Calu3 (cell line): ENCODE measurements at regions not wholly inside any gene's neighbourhood (a gene's known extent, or its start where the extent isn't known, plus 50 kb on each side); places are given as distances from the start of the nearest gene placed in this dataset.
"Not testable (repeated sequence)": the region's sequence is repeated elsewhere in the genome, so short reads cannot be mapped to it uniquely, and the experiment has no call there.

Experiments
- BruUV-seq: library from RNA; stranded (reverse); fragments of 400-500 nt; replicated peaks from 2 replicates; lab custom pipeline; 2021; lab: Mats Ljungman, UMichigan
- CTCF ChIA-PET: fragments of 300-600 bp; sonication (Branson Sonifier 250); formaldehyde crosslinking; loops from one replicate; lab custom pipeline; 2022; ENCODE audit warnings: antibody characterized with exemption; lab: Charles Lee
- DNase-seq: peaks from one replicate; pipeline ENCODE4 v3.0.0; 2022
- H3K27ac Mint-ChIP-seq: one replicate; pipeline ENCODE4 v1.8.0; 2022; ENCODE audit warnings: mixed read lengths; ENCODE audit not compliant: unreplicated experiment
- H3K27me3 Mint-ChIP-seq: one replicate; pipeline ENCODE4 v1.8.0; 2022; ENCODE audit warnings: mixed read lengths; ENCODE audit not compliant: unreplicated experiment
- H3K36me3 Mint-ChIP-seq: one replicate; pipeline ENCODE4 v1.8.0; 2022; ENCODE audit warnings: mild to moderate bottlenecking, moderate library complexity, mixed read lengths; ENCODE audit not compliant: insufficient read depth, unreplicated experiment
- H3K4me1 Mint-ChIP-seq: one replicate; pipeline ENCODE4 v1.8.0; 2022; ENCODE audit warnings: mild to moderate bottlenecking, low read depth, mixed read lengths; ENCODE audit not compliant: unreplicated experiment
- H3K4me3 Mint-ChIP-seq: one replicate; pipeline ENCODE4 v1.8.0; 2022; ENCODE audit warnings: mild to moderate bottlenecking, low read depth, moderate library complexity, mixed read lengths; ENCODE audit not compliant: unreplicated experiment
- H3K9me3 Mint-ChIP-seq: one replicate; pipeline ENCODE4 v1.8.0; 2022; ENCODE audit warnings: low read depth, mixed read lengths; ENCODE audit not compliant: unreplicated experiment
- intact Hi-C: fragments of 100-400 bp; cut with micrococcal nuclease; formaldehyde crosslinking; loops from one replicate; pipeline ENCODE4 v1.10.0; 2022; ENCODE audit not compliant: unreplicated experiment
- TF ChIP-seq, protein P1 (sequence below): fragments of 200-600 bp; IDR thresholded peaks from one replicate; pipeline ENCODE4 v1.8.0; 2022; ENCODE audit warnings: antibody characterized with exemption; ENCODE audit not compliant: unreplicated experiment

- Mint-ChIP-seq H3K27me3 (peaks cover 8% of the 10 kb centered on the region), H3K36me3 (no peaks in the 10 kb centered on the region), H3K4me1 (no peaks in the 10 kb centered on the region), H3K4me3 (no peak overlapping the region), H3K27ac (no peak overlapping the region), H3K9me3 (no peaks in the 10 kb centered on the region)
- peak; percentile 7 for DNase-seq
- BruUV-seq: no TSS peak
- CTCF ChIA-PET: no interaction called here
- intact Hi-C loops: no loop called here
- TF ChIP-seq, protein P1, sequence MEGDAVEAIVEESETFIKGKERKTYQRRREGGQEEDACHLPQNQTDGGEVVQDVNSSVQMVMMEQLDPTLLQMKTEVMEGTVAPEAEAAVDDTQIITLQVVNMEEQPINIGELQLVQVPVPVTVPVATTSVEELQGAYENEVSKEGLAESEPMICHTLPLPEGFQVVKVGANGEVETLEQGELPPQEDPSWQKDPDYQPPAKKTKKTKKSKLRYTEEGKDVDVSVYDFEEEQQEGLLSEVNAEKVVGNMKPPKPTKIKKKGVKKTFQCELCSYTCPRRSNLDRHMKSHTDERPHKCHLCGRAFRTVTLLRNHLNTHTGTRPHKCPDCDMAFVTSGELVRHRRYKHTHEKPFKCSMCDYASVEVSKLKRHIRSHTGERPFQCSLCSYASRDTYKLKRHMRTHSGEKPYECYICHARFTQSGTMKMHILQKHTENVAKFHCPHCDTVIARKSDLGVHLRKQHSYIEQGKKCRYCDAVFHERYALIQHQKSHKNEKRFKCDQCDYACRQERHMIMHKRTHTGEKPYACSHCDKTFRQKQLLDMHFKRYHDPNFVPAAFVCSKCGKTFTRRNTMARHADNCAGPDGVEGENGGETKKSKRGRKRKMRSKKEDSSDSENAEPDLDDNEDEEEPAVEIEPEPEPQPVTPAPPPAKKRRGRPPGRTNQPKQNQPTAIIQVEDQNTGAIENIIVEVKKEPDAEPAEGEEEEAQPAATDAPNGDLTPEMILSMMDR: no peak
Observed at GRCh38 chr10:63042256-63042655, 90.9 kb upstream of the NRBF2 start.

- H3K9me3 Mint-ChIP-seq, CTCF ChIA-PET, H3K4me3 Mint-ChIP-seq, H3K36me3 Mint-ChIP-seq, H3K4me1 Mint-ChIP-seq, H3K27ac Mint-ChIP-seq, DNase-seq, intact Hi-C loops, BruUV-seq, H3K27me3 Mint-ChIP-seq: not testable (repeated sequence)
Observed at GRCh38 chr10:63033616-63034185, 99.4 kb upstream of the NRBF2 start.

GRCh38 chr10:63030536-63030935 is 102.6 kb upstream of the NRBF2 start:
- BruUV-seq: no TSS peak
- H3K4me3 Mint-ChIP-seq: no peak overlapping the region
- no peak overlapping the region for H3K27ac Mint-ChIP-seq
- DNase-seq: no peak
- CTCF ChIA-PET: interaction anchor here (0.6 to 0.7 kb wide), 3 partner anchors 19 to 909 kb away, joined by 3 to 4 read pairs (median 3); no protein-coding TSS in a partner anchor
- intact Hi-C loops: no loop called here
- TF ChIP-seq, protein P1: no peak
- no peaks in the 10 kb centered on the region for H3K36me3 Mint-ChIP-seq
- no peaks in the 10 kb centered on the region for H3K9me3 Mint-ChIP-seq
- H3K4me1 Mint-ChIP-seq: no peaks in the 10 kb centered on the region
- H3K27me3 Mint-ChIP-seq: no peaks in the 10 kb centered on the region

GRCh38 chr10:63027531-63027930 is 105.6 kb upstream of the NRBF2 start:
- CTCF ChIA-PET: no interaction called here
- BruUV-seq: no TSS peak
- no peak overlapping the region for H3K27ac Mint-ChIP-seq

DNA sequence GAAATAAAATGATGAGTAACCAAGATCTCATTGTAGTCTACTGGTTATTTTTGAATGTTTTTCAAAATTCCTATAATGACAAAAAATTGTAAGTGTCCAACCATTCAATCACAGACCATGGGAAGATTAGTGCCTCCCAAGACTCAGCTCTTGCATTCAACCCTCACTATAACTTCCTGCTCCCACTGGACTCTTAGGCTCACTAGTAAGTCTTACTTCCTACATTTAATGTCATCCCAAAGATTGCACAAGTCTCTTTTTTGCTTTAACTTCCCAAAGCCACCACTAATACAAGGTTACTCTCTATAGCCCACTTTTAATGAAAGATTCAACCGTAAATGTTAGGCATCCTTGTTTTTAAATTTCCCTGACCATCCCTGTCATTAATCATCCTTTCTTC is 111.9 kb upstream of the NRBF2 start:
- Mint-ChIP-seq H3K27ac (no peak overlapping the region), H3K27me3 (peaks cover 15% of the 10 kb centered on the region), H3K9me3 (no peaks in the 10 kb centered on the region), H3K4me1 (no peaks in the 10 kb centered on the region), H3K36me3 (no peaks in the 10 kb centered on the region), H3K4me3 (no peak overlapping the region)
- intact Hi-C loops: no loop called here
- no peak for DNase-seq
- CTCF ChIA-PET: interaction anchor here (0.5 kb wide), 1 partner anchor 1193 kb away, joined by 5 read pairs; no protein-coding TSS in a partner anchor
- TF ChIP-seq, protein P1: no peak
- BruUV-seq: no TSS peak

More at GRCh38 chr10:63027531-63027930, 105.6 kb upstream of the NRBF2 start:
- Mint-ChIP-seq H3K36me3 (no peaks in the 10 kb centered on the region), H3K27me3 (no peaks in the 10 kb centered on the region), H3K9me3 (no peaks in the 10 kb centered on the region), H3K4me1 (no peaks in the 10 kb centered on the region), H3K4me3 (no peak overlapping the region)
- DNase-seq: no peak
- TF ChIP-seq, protein P1: no peak
- intact Hi-C loops: no loop called here
